ENCODE measurements at regions not wholly inside any gene's neighbourhood (a gene's known extent, or its start where the extent isn't known, plus 50 kb on each side); places are given as distances from the start of the nearest gene placed in this dataset.
A peak's percentile ranks its signal among the peaks of the same experiment; 100 is the strongest.

DNA sequence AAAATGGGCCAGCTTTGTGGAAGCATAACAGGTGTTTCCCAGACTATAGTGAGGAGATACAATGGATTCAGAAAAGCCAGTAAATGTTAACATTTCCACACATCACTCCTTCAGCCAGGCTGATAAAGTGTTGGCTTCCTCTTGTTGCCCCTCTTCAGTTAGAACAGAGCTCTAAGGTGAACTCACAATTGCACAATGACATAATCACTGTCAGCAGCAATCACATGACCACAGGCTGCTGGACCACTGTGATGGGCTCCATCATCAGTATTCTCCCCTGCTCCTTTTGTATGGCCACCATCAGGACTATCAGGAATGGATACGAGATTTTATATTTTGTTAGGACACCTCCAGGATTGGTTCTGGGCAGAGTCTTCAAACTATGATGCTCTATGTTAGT, 849.4 kb upstream of the GHITM start:
- H3K27me3 ChIP-seq (ENCODE audit: control insufficient read depth, insufficient read depth, low read length): no peaks in the 10 kb centered on the region
- H3K4me3 ChIP-seq (ENCODE audit: low read depth, low read length): no peak overlapping the region
- no peaks in the 10 kb centered on the region for H3K36me3 ChIP-seq (ENCODE audit: control insufficient read depth, insufficient read depth, low read length)
- DNase-seq (ENCODE audit: low read depth): no peak
- no peak for TF ChIP-seq CTCF (IDR thresholded peaks at IDR 0.05; ENCODE audit: insufficient read depth, low read length, poor library complexity, severe bottlenecking)

GRCh38 chr10:83301732-83302131, 837.6 kb upstream of the GHITM start:
- no peak for DNase-seq (ENCODE audit: low read depth)
- Histone ChIP-seq H3K4me3 (ENCODE audit: low read depth, low read length) (no peak overlapping the region), H3K27me3 (ENCODE audit: control insufficient read depth, insufficient read depth, low read length) (no peaks in the 10 kb centered on the region), H3K36me3 (ENCODE audit: control insufficient read depth, insufficient read depth, low read length) (no peaks in the 10 kb centered on the region)
- TF ChIP-seq CTCF (IDR thresholded peaks at IDR 0.05; ENCODE audit: insufficient read depth, low read length, poor library complexity, severe bottlenecking): no peak

- Histone ChIP-seq H3K4me3 (ENCODE audit: low read depth, low read length) (no peak overlapping the region), H3K27me3 (ENCODE audit: control insufficient read depth, insufficient read depth, low read length) (no peaks in the 10 kb centered on the region), H3K36me3 (ENCODE audit: control insufficient read depth, insufficient read depth, low read length) (no peaks in the 10 kb centered on the region)
- TF ChIP-seq CTCF (IDR thresholded peaks at IDR 0.05; ENCODE audit: insufficient read depth, low read length, poor library complexity, severe bottlenecking): no peak
- no peak for DNase-seq (ENCODE audit: low read depth)
Observed at GRCh38 chr10:83302623-83303022, 836.7 kb upstream of the GHITM start.

- no peak for DNase-seq (ENCODE audit: low read depth)
- Histone ChIP-seq H3K36me3 (ENCODE audit: control insufficient read depth, insufficient read depth, low read length) (no peaks in the 10 kb centered on the region), H3K27me3 (ENCODE audit: control insufficient read depth, insufficient read depth, low read length) (no peaks in the 10 kb centered on the region), H3K4me3 (ENCODE audit: low read depth, low read length) (no peak overlapping the region)
- no peak for TF ChIP-seq CTCF (IDR thresholded peaks at IDR 0.05; ENCODE audit: insufficient read depth, low read length, poor library complexity, severe bottlenecking)
Observed at GRCh38 chr10:83310688-83311087, 828.6 kb upstream of the GHITM start.

DNA sequence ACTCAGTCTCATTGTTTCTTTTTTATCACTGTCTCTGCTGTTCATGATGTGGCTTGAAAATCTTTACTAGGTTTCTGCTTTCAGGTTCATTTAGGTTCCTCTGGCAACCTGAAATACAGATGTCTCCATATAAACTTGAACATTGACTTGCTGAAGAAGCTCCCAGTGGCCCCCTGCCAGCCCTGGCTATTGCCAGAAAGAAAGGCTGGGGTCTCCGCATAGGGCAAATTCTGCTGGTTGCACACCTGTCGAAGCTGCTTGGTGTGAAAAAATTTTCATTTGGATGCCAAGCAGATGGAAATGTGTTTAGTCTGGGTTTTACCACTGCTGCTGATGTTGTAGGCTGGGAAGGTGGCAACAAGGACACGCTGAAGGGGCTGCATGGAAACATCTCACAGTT, 826.7 kb upstream of the GHITM start:
- H3K36me3 ChIP-seq (ENCODE audit: control insufficient read depth, insufficient read depth, low read length): no peaks in the 10 kb centered on the region
- no peaks in the 10 kb centered on the region for H3K27me3 ChIP-seq (ENCODE audit: control insufficient read depth, insufficient read depth, low read length)
- no peak for TF ChIP-seq CTCF (IDR thresholded peaks at IDR 0.05; ENCODE audit: insufficient read depth, low read length, poor library complexity, severe bottlenecking)
- DNase-seq (ENCODE audit: low read depth): no peak
- H3K4me3 ChIP-seq (ENCODE audit: low read depth, low read length): no peak overlapping the region

- Histone ChIP-seq H3K36me3 (ENCODE audit: control insufficient read depth, insufficient read depth, low read length) (no peaks in the 10 kb centered on the region), H3K4me3 (ENCODE audit: low read depth, low read length) (no peak overlapping the region), H3K27me3 (ENCODE audit: control insufficient read depth, insufficient read depth, low read length) (no peaks in the 10 kb centered on the region)
- no peak for TF ChIP-seq CTCF (IDR thresholded peaks at IDR 0.05; ENCODE audit: insufficient read depth, low read length, poor library complexity, severe bottlenecking)
- DNase-seq (ENCODE audit: low read depth): peak; percentile 1
Observed at GRCh38 chr10:83332690-83333089, 806.6 kb upstream of the GHITM start.

All from kidney epithelial cell (primary cell).